CD4-positive, alpha-beta T cell (primary cell): ENCODE measurements at regions not wholly inside any gene's neighbourhood (a gene's known extent, or its start where the extent isn't known, plus 50 kb on each side); places are given as distances from the start of the nearest gene placed in this dataset.

Source experiments
- ATAC-seq: fragments of 200-7000 bp; cut with Tn5 transposase; one replicate; pipeline ENCODE4 v1.10.0; 2022; ENCODE audit warnings: mild to moderate bottlenecking; ENCODE audit not compliant: poor library complexity
- CTCF ChIA-PET: fragments of 350-600 bp; sonication (Branson Sonifier 250); formaldehyde crosslinking; loops from one replicate; lab custom pipeline; 2021; ENCODE audit warnings: antibody characterized with exemption, inconsistent platforms; lab: Charles Lee
- POLR2A ChIA-PET: fragments of 350-600 bp; sonication (Branson Sonifier 250); formaldehyde crosslinking; loops from one replicate; lab custom pipeline; 2021; ENCODE audit warnings: antibody characterized with exemption, inconsistent platforms; lab: Charles Lee
- DNase-seq, 14 experiments: peaks; one replicate each; pipeline ENCODE4 v3.0.0-alpha.2; 2013 to 2020; ENCODE audit warnings: mixed read lengths in 2 of 14
- H3K27ac ChIP-seq, 2 donors: one replicate each; pipeline versions ENCODE4 v1.5.1 to v1.7.0; 2013; ENCODE audit warnings: low read length in 2 of 2, low read depth in 1 of 2, mild to moderate bottlenecking in 1 of 2
- H3K27me3 ChIP-seq, 2 experiments: 1 replicate in 1 of 2; 2 replicates in 1 of 2; pipeline versions ENCODE4 v1.6.1 to v1.7.0; 2013; ENCODE audit warnings: low read length in 2 of 2, control low read depth in 1 of 2, mild to moderate bottlenecking in 1 of 2, moderate library complexity in 1 of 2; ENCODE audit not compliant: insufficient read depth in 2 of 2, control insufficient read depth in 1 of 2
- H3K36me3 ChIP-seq: one replicate; pipeline ENCODE4 v1.6.1; 2013; ENCODE audit warnings: low read length, control low read depth; ENCODE audit not compliant: insufficient read depth
- H3K4me1 ChIP-seq: one replicate; pipeline ENCODE4 v1.6.1; 2013; ENCODE audit warnings: low read length, control low read depth; ENCODE audit not compliant: insufficient read depth
- H3K4me3 ChIP-seq: one replicate; pipeline ENCODE4 v1.5.1; 2013; ENCODE audit warnings: mild to moderate bottlenecking, low read length, moderate library complexity
- H3K9me3 ChIP-seq, 2 experiments: 1 replicate in 1 of 2; 2 replicates in 1 of 2; pipeline versions ENCODE4 v1.6.1 to v1.7.0; 2013; ENCODE audit warnings: low read length in 2 of 2, mild to moderate bottlenecking in 2 of 2, control low read depth in 1 of 2, moderate library complexity in 1 of 2; ENCODE audit not compliant: control insufficient read depth in 1 of 2, insufficient read depth in 1 of 2
- H3K27ac Mint-ChIP-seq: one replicate; pipeline ENCODE4 v1.8.0; 2020; ENCODE audit warnings: mixed read lengths
- H3K27me3 Mint-ChIP-seq: one replicate; pipeline ENCODE4 v1.8.0; 2021; ENCODE audit warnings: mixed read lengths
- H3K36me3 Mint-ChIP-seq: one replicate; pipeline ENCODE4 v1.8.0; 2021; ENCODE audit warnings: low read depth, mixed read lengths
- H3K4me1 Mint-ChIP-seq: one replicate; pipeline ENCODE4 v1.8.0; 2021; ENCODE audit warnings: low read depth, mixed read lengths
- H3K4me3 Mint-ChIP-seq: one replicate; pipeline ENCODE4 v1.8.0; 2020; ENCODE audit warnings: mild to moderate bottlenecking, mixed read lengths
- H3K9me3 Mint-ChIP-seq: one replicate; pipeline ENCODE4 v1.8.0; 2020; ENCODE audit warnings: mixed read lengths
- intact Hi-C, 2 experiments: fragments of 100-400 bp; cut with DNase I in 1 of 2; cut with micrococcal nuclease in 1 of 2; formaldehyde crosslinking; loops; one replicate each; pipeline versions ENCODE4 v1.15.1 to v1.9.0; 2023 to 2025; cut with DNase I, micrococcal nuclease
- TF ChIP-seq, protein P1 (sequence below): fragments of 200-600 bp; IDR thresholded peaks from one replicate; pipeline ENCODE4 v1.8.0; 2022; ENCODE audit warnings: antibody characterized with exemption, mild to moderate bottlenecking

DNA sequence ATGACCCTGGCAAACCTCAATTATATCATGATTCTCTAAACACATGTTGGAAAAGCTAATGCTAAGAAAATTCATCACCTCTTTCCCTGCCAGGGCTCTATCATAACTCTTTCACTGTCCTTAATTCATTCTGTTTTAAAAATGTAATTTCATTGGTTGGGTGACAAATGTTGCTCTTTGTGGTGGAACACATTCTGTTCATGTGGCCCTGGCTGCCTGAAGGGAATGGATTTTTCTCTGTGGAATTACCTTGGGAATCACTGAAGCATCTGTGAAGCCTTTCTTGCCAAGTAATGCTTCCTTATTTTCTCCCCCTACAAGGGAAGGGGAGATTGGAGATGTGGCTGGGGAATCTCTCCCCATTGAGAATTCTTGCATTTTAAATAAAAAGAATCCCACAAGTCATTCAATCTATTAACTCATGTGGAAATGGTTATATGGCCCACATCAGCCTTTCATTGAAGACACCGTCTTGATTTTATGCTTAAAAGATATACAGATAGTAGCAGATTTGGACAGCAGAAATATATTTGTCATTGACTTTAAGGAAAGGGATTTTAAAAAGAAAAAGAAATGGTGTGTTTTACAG is 201.8 kb upstream of the NMUR2 start:
- TF ChIP-seq, protein P1, sequence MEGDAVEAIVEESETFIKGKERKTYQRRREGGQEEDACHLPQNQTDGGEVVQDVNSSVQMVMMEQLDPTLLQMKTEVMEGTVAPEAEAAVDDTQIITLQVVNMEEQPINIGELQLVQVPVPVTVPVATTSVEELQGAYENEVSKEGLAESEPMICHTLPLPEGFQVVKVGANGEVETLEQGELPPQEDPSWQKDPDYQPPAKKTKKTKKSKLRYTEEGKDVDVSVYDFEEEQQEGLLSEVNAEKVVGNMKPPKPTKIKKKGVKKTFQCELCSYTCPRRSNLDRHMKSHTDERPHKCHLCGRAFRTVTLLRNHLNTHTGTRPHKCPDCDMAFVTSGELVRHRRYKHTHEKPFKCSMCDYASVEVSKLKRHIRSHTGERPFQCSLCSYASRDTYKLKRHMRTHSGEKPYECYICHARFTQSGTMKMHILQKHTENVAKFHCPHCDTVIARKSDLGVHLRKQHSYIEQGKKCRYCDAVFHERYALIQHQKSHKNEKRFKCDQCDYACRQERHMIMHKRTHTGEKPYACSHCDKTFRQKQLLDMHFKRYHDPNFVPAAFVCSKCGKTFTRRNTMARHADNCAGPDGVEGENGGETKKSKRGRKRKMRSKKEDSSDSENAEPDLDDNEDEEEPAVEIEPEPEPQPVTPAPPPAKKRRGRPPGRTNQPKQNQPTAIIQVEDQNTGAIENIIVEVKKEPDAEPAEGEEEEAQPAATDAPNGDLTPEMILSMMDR = no peak
- ATAC-seq = no peak

GRCh38 chr5:152607401-152608160 is 202.5 kb upstream of the NMUR2 start:
- intact Hi-C loops = no loop called here
- TF ChIP-seq, protein P1 = no peak
- no peak overlapping the region for H3K27ac Mint-ChIP-seq
- no peak overlapping the region for H3K4me3 Mint-ChIP-seq
- Histone ChIP-seq H3K27ac (no peak overlapping the region), H3K27me3 (no peaks in the 10 kb centered on the region), H3K36me3 (no peaks in the 10 kb centered on the region), H3K9me3 (no peaks in the 10 kb centered on the region), H3K4me3 (no peak overlapping the region), H3K4me1 (no peaks in the 10 kb centered on the region)
- H3K36me3 Mint-ChIP-seq = no peaks in the 10 kb centered on the region
- DNase-seq (no peak), ATAC-seq (no peak)
- H3K27me3 Mint-ChIP-seq = no peaks in the 10 kb centered on the region
- H3K4me1 Mint-ChIP-seq = no peaks in the 10 kb centered on the region
- peaks cover 2% of the 10 kb centered on the region for H3K9me3 Mint-ChIP-seq
- ChIA-PET CTCF (no interaction called here), POLR2A (no interaction called here)

More for the DNA sequence above, 201.8 kb upstream of the NMUR2 start:
- Histone ChIP-seq H3K9me3 (no peaks in the 10 kb centered on the region), H3K27ac (no peak overlapping the region), H3K36me3 (no peaks in the 10 kb centered on the region), H3K4me3 (no peak overlapping the region), H3K27me3 (no peaks in the 10 kb centered on the region), H3K4me1 (no peaks in the 10 kb centered on the region)
- intact Hi-C loops = no loop called here
- Mint-ChIP-seq H3K4me3 (no peak overlapping the region), H3K27me3 (no peaks in the 10 kb centered on the region), H3K36me3 (no peaks in the 10 kb centered on the region), H3K4me1 (no peaks in the 10 kb centered on the region), H3K9me3 (peaks cover 2% of the 10 kb centered on the region), H3K27ac (no peak overlapping the region)
- ChIA-PET CTCF (no interaction called here), POLR2A (no interaction called here)
- no peak for DNase-seq

GRCh38 chr5:152608458-152608857 is 203.4 kb upstream of the NMUR2 start:
- H3K4me3 ChIP-seq = no peak overlapping the region
- no peaks in the 10 kb centered on the region for H3K9me3 ChIP-seq
- no peaks in the 10 kb centered on the region for H3K36me3 Mint-ChIP-seq
- H3K27ac Mint-ChIP-seq = no peak overlapping the region
- intact Hi-C loops = no loop called here
- no peak overlapping the region for H3K27ac ChIP-seq
- TF ChIP-seq, protein P1 = no peak
- no peaks in the 10 kb centered on the region for H3K27me3 ChIP-seq
- no peaks in the 10 kb centered on the region for H3K4me1 ChIP-seq
- no peak for ATAC-seq
- no peaks in the 10 kb centered on the region for H3K36me3 ChIP-seq
- DNase-seq = no peak
- ChIA-PET CTCF (no interaction called here), POLR2A (no interaction called here)
- H3K4me1 Mint-ChIP-seq = no peaks in the 10 kb centered on the region
- peaks cover 2% of the 10 kb centered on the region for H3K9me3 Mint-ChIP-seq
- H3K4me3 Mint-ChIP-seq = no peak overlapping the region
- peaks cover 3% of the 10 kb centered on the region for H3K27me3 Mint-ChIP-seq
